HUES48 (cell line): ENCODE measurements at regions not wholly inside any gene's neighbourhood (a gene's known extent, or its start where the extent isn't known, plus 50 kb on each side); places are given as distances from the start of the nearest gene placed in this dataset.

Source experiments
- H3K27ac ChIP-seq: one replicate; pipeline ENCODE4 v1.7.0; 2013; ENCODE audit warnings: low read depth, low read length, inconsistent platforms
- H3K27me3 ChIP-seq: 2 replicates; pipeline ENCODE4 v1.6.1; 2013; ENCODE audit warnings: mild to moderate bottlenecking, low read length; ENCODE audit not compliant: control insufficient read depth, insufficient read depth
- H3K36me3 ChIP-seq: 2 replicates; pipeline ENCODE4 v1.6.1; 2013; ENCODE audit warnings: low read length; ENCODE audit not compliant: control insufficient read depth, insufficient read depth
- H3K4me1 ChIP-seq: 2 replicates; pipeline ENCODE4 v1.6.1; 2013; ENCODE audit warnings: mild to moderate bottlenecking, low read length; ENCODE audit not compliant: control insufficient read depth, insufficient read depth
- H3K4me3 ChIP-seq: 2 replicates; pipeline ENCODE4 v1.5.1; 2013; ENCODE audit warnings: mild to moderate bottlenecking, low read depth, low read length
- H3K9ac ChIP-seq: 2 replicates; pipeline ENCODE4 v1.6.1; 2013; ENCODE audit warnings: mild to moderate bottlenecking, low read depth, low read length, moderate library complexity
- H3K9me3 ChIP-seq: 2 replicates; pipeline ENCODE4 v1.6.1; 2013; ENCODE audit warnings: low read length; ENCODE audit not compliant: control insufficient read depth, insufficient read depth

GRCh38 chr2:12335995-12336394 is 380.7 kb upstream of the TRIB2 start:
- H3K4me1 ChIP-seq: no peaks in the 10 kb centered on the region
- H3K4me3 ChIP-seq: no peak overlapping the region
- no peak overlapping the region for H3K27ac ChIP-seq
- no peaks in the 10 kb centered on the region for H3K27me3 ChIP-seq
- H3K9me3 ChIP-seq: no peaks in the 10 kb centered on the region; the same call in 1 of the 2 replicates
- no peak overlapping the region for H3K9ac ChIP-seq
- no peaks in the 10 kb centered on the region for H3K36me3 ChIP-seq

DNA sequence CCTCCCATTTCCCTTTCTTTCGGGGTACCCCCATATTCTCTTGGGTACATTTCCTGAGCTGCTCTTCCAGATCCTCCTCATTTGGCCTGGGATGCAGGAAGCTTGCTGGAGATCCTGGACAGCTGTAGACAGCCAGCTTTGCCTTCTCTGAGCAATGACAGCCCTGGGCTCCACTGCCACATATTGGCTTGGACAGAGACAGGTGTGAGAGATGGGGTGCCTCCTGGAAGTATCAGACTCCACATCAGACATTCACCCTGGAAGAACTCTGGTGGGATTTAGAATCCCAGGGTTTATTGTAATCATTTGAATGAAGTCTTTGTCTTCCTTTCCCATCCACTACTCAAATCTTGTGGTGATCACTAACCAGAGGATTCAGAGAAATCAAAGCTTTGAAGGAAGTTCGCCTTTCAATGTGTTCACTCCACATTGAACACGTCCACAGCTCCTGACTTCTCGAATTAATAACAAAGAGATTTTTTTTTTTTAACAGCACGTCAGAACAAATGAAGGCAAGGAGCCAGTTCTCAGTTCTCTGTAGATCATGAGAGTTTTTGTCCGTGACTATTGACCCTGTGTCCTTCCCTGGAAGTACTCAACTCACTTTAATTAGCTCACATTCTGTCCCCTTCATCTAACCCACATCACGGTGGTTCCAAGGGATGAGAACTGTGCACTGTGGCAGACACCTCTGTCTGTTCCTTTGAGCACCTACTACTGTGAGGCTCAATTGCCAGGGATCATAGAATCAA is 377.6 kb upstream of the TRIB2 start:
- no peaks in the 10 kb centered on the region for H3K9me3 ChIP-seq
- no peak overlapping the region for H3K4me3 ChIP-seq
- H3K36me3 ChIP-seq: no peaks in the 10 kb centered on the region
- H3K27ac ChIP-seq: no peak overlapping the region
- no peak overlapping the region for H3K9ac ChIP-seq
- no peaks in the 10 kb centered on the region for H3K27me3 ChIP-seq
- peaks cover 5% of the 10 kb centered on the region; the same call in 1 of the 2 replicates for H3K4me1 ChIP-seq

- Histone ChIP-seq H3K4me3 (no peak overlapping the region), H3K27ac (no peak overlapping the region), H3K9me3 (no peaks in the 10 kb centered on the region), H3K36me3 (no peaks in the 10 kb centered on the region), H3K9ac (no peak overlapping the region), H3K27me3 (no peaks in the 10 kb centered on the region), H3K4me1 (peaks cover 5% of the 10 kb centered on the region; the same call in 1 of the 2 replicates)
These were observed 376.6 kb upstream of the TRIB2 start for GRCh38 chr2:12340164-12340563.

- no peaks in the 10 kb centered on the region for H3K27me3 ChIP-seq
These were observed 375.5 kb upstream of the TRIB2 start for GRCh38 chr2:12341215-12341614.

DNA sequence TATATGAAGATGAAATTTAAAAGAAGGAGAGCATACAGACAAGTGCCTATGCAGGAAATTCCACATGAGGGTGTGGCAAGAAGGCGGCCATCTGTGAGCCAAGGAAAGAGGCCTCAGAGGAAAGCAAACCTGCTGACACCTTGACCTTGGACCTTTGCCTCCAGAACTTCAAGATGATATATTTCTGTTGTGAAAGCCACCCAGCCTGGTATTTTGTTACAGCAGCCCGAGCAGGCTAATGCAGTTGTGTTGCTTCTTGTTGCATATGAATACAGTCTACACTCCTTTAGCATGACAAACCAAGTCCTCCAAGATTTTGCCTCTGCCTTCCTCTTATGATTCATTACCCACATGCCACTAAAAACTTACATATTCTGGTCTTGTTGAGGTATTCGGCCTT is 374.8 kb upstream of the TRIB2 start:
- H3K4me3 ChIP-seq: no peak overlapping the region
- H3K4me1 ChIP-seq: peaks cover 5% of the 10 kb centered on the region; the same call in 1 of the 2 replicates
- H3K9me3 ChIP-seq: no peaks in the 10 kb centered on the region
- no peaks in the 10 kb centered on the region for H3K36me3 ChIP-seq
- H3K9ac ChIP-seq: no peak overlapping the region
- H3K27me3 ChIP-seq: no peaks in the 10 kb centered on the region
- no peak overlapping the region for H3K27ac ChIP-seq

More at GRCh38 chr2:12341215-12341614, 375.5 kb upstream of the TRIB2 start:
- Histone ChIP-seq H3K9ac (no peak overlapping the region), H3K9me3 (no peaks in the 10 kb centered on the region), H3K4me3 (no peak overlapping the region), H3K4me1 (peaks cover 5% of the 10 kb centered on the region; the same call in 1 of the 2 replicates), H3K36me3 (no peaks in the 10 kb centered on the region), H3K27ac (no peak overlapping the region)

- Histone ChIP-seq H3K27me3 (no peaks in the 10 kb centered on the region), H3K27ac (no peak overlapping the region), H3K4me1 (peaks cover 5% of the 10 kb centered on the region; the same call in 1 of the 2 replicates), H3K9ac (no peak overlapping the region), H3K4me3 (no peak overlapping the region), H3K36me3 (no peaks in the 10 kb centered on the region), H3K9me3 (no peaks in the 10 kb centered on the region)
These were observed 373.6 kb upstream of the TRIB2 start for GRCh38 chr2:12343141-12343540.

DNA sequence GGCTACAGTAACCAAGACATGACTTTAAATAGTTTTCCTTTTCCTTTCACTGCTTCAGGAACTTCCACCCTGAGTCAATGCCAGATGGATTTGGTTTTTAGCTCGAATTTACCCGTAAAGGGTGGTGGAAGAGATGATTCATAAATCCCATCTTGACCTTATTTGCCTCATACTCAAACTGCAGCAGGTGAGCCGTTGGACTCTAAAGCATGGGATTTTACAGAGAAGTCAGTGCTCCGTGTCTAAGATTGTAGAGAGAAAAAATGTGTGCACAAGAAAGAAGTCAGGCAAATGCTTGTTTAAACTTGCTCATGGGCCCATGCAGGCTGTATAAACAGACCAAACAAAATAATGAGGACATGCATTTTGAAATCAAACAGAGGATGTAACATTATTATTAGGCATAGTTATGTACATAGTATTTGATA is 369.7 kb upstream of the TRIB2 start:
- H3K27me3 ChIP-seq: no peaks in the 10 kb centered on the region
- H3K4me1 ChIP-seq: peaks cover 1% of the 10 kb centered on the region; the same call in 1 of the 2 replicates
- no peaks in the 10 kb centered on the region for H3K36me3 ChIP-seq
- H3K9ac ChIP-seq: no peak overlapping the region
- H3K27ac ChIP-seq: no peak overlapping the region
- no peaks in the 10 kb centered on the region for H3K9me3 ChIP-seq
- no peak overlapping the region for H3K4me3 ChIP-seq

GRCh38 chr2:12348216-12348615 is 368.5 kb upstream of the TRIB2 start:
- Histone ChIP-seq H3K4me1 (no peaks in the 10 kb centered on the region), H3K9me3 (no peaks in the 10 kb centered on the region)

DNA sequence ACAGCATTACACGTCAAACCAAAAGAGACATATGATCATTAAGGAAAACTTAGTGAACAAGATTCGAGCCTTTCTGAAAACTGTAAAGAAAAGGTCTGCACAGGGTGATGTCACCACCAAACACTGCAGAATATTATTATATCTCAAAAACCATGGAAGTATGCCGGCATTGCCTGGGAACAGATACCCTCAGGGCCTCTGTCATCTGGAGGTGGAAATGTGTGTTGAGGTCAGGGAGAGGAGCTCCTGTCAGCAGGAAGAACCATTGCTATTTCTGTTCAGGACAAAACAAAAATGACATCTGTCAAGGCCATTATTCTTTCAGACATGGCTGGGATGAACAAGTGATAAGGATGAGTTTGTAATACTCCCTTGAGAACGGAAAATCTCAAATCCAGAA is 365.9 kb upstream of the TRIB2 start:
- no peaks in the 10 kb centered on the region for H3K9me3 ChIP-seq
- no peak overlapping the region for H3K9ac ChIP-seq
- no peak overlapping the region for H3K4me3 ChIP-seq
- H3K36me3 ChIP-seq: no peaks in the 10 kb centered on the region
- no peak overlapping the region for H3K27ac ChIP-seq
- no peaks in the 10 kb centered on the region for H3K4me1 ChIP-seq
- no peaks in the 10 kb centered on the region for H3K27me3 ChIP-seq

More at GRCh38 chr2:12348216-12348615, 368.5 kb upstream of the TRIB2 start:
- Histone ChIP-seq H3K36me3 (no peaks in the 10 kb centered on the region), H3K4me3 (no peak overlapping the region), H3K9ac (no peak overlapping the region), H3K27ac (no peak overlapping the region), H3K27me3 (no peaks in the 10 kb centered on the region)

- no peak overlapping the region for H3K27ac ChIP-seq
- no peaks in the 10 kb centered on the region for H3K4me1 ChIP-seq
- H3K36me3 ChIP-seq: no peaks in the 10 kb centered on the region
- H3K4me3 ChIP-seq: no peak overlapping the region
- H3K9me3 ChIP-seq: no peaks in the 10 kb centered on the region
- H3K27me3 ChIP-seq: no peaks in the 10 kb centered on the region
- no peak overlapping the region for H3K9ac ChIP-seq
These were observed 363.8 kb upstream of the TRIB2 start for GRCh38 chr2:12352889-12353288.

GRCh38 chr2:12361506-12361905 is 355.2 kb upstream of the TRIB2 start:
- H3K36me3 ChIP-seq: no peaks in the 10 kb centered on the region
- H3K27me3 ChIP-seq: no peaks in the 10 kb centered on the region
- no peaks in the 10 kb centered on the region for H3K4me1 ChIP-seq
- no peak overlapping the region for H3K9ac ChIP-seq
- H3K9me3 ChIP-seq: no peaks in the 10 kb centered on the region
- H3K27ac ChIP-seq: no peak overlapping the region
- no peak overlapping the region for H3K4me3 ChIP-seq
